ENCODE measurements at regions not wholly inside any gene's neighbourhood (a gene's known extent, or its start where the extent isn't known, plus 50 kb on each side); places are given as distances from the start of the nearest gene placed in this dataset.

- DNase-seq (ENCODE audit: low spot score) = no peak
- in situ Hi-C loops (cut with MboI; ENCODE audit: low pct_unique_long_range_greater_than_20kb, low sequenced_read_pairs, unreplicated experiment) = no loop called here
- TF ChIP-seq CTCF (IDR thresholded peaks at IDR 0.05; ENCODE audit: extremely low read depth, insufficient read depth, missing control alignments) = no peak
These were observed 274.6 kb upstream of the GALNTL6 start for GRCh38 chr4:171538601-171539100.

GRCh38 chr4:171534391-171534790 is 278.8 kb upstream of the GALNTL6 start:
- no peak for TF ChIP-seq CTCF (IDR thresholded peaks at IDR 0.05; ENCODE audit: extremely low read depth, insufficient read depth, missing control alignments)
- in situ Hi-C loops (cut with MboI; ENCODE audit: low pct_unique_long_range_greater_than_20kb, low sequenced_read_pairs, unreplicated experiment) = no loop called here
- DNase-seq (ENCODE audit: low spot score) = no peak

GRCh38 chr4:171532968-171533367 is 280.2 kb upstream of the GALNTL6 start:
- no peak for DNase-seq (ENCODE audit: low spot score)
- in situ Hi-C loops (cut with MboI; ENCODE audit: low pct_unique_long_range_greater_than_20kb, low sequenced_read_pairs, unreplicated experiment) = no loop called here
- TF ChIP-seq CTCF (IDR thresholded peaks at IDR 0.05; ENCODE audit: extremely low read depth, insufficient read depth, missing control alignments) = no peak

- TF ChIP-seq CTCF (IDR thresholded peaks at IDR 0.05; ENCODE audit: extremely low read depth, insufficient read depth, missing control alignments) = no peak
- in situ Hi-C loops (cut with MboI; ENCODE audit: low pct_unique_long_range_greater_than_20kb, low sequenced_read_pairs, unreplicated experiment) = no loop called here
- DNase-seq (ENCODE audit: low spot score) = no peak
These were observed 288.3 kb upstream of the GALNTL6 start for GRCh38 chr4:171524903-171525302.

- DNase-seq (ENCODE audit: low spot score) = no peak
- in situ Hi-C loops (cut with MboI; ENCODE audit: low pct_unique_long_range_greater_than_20kb, low sequenced_read_pairs, unreplicated experiment) = no loop called here
- TF ChIP-seq CTCF (IDR thresholded peaks at IDR 0.05; ENCODE audit: extremely low read depth, insufficient read depth, missing control alignments) = no peak
These were observed 291.5 kb upstream of the GALNTL6 start for GRCh38 chr4:171521726-171522125.

GRCh38 chr4:171519457-171519856 is 293.7 kb upstream of the GALNTL6 start:
- no peak for DNase-seq (ENCODE audit: low spot score)
- TF ChIP-seq CTCF (IDR thresholded peaks at IDR 0.05; ENCODE audit: extremely low read depth, insufficient read depth, missing control alignments) = no peak
- in situ Hi-C loops (cut with MboI; ENCODE audit: low pct_unique_long_range_greater_than_20kb, low sequenced_read_pairs, unreplicated experiment) = no loop called here

GRCh38 chr4:171517883-171518282 is 295.3 kb upstream of the GALNTL6 start:
- in situ Hi-C loops (cut with MboI; ENCODE audit: low pct_unique_long_range_greater_than_20kb, low sequenced_read_pairs, unreplicated experiment) = no loop called here
- DNase-seq (ENCODE audit: low spot score) = no peak
- no peak for TF ChIP-seq CTCF (IDR thresholded peaks at IDR 0.05; ENCODE audit: extremely low read depth, insufficient read depth, missing control alignments)

Measured in GM13977 (cell line).